HG03280 (cell line): ENCODE measurements at regions not wholly inside any gene's neighbourhood (a gene's known extent, or its start where the extent isn't known, plus 50 kb on each side); places are given as distances from the start of the nearest gene placed in this dataset.

Experiments
- ATAC-seq: cut with Tn5 transposase; IDR thresholded peaks from one replicate; pipeline ENCODE4 v1.9.1; 2021; ENCODE audit warnings: mild to moderate bottlenecking, moderate library complexity; ENCODE audit not compliant: unreplicated experiment

GRCh38 chr3:2041931-2042330 is 56.7 kb upstream of the CNTN4 start:
- ATAC-seq: no peak
